ENCODE measurements at regions not wholly inside any gene's neighbourhood (a gene's known extent, or its start where the extent isn't known, plus 50 kb on each side); places are given as distances from the start of the nearest gene placed in this dataset.

DNA sequence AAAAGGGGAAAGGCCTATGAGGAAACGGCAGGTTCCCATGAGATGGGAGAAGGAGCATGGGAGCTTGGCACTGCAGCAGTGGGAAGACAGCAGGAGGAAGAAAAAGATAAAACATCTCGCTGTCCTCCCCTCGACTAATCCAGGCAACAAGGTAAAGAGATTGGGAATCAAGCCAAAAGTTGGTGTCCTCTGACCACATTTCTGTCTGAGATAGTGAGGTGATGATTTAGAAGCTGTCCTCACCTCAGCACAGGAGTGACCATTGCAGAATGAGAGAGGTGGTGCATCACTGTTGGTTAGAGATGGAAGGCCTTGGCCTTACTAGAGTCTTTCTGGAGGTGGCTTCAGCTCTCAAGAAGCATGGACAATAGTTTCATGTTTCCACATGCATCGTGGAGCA lies 226.6 kb upstream of the CCDC54 start:
- no peak for TF ChIP-seq CTCF (IDR thresholded peaks at IDR 0.05; ENCODE audit: low read depth, low read length)
- no peak for TF ChIP-seq EZH2phosphoT487 (IDR thresholded peaks at IDR 0.05; ENCODE audit: low read depth)
